Activated naive CD4-positive, alpha-beta T cell treated with anti-CD3 and anti-CD28 coated beads, Interleukin-2, amount 50 U/mL, for 72 hours (primary cell): ENCODE measurements at regions not wholly inside any gene's neighbourhood (a gene's known extent, or its start where the extent isn't known, plus 50 kb on each side); places are given as distances from the start of the nearest gene placed in this dataset.

Experiments used
- ATAC-seq, 2 donors: fragments of 150-1000 bp; cut with Tn5 transposase; 2 replicates each; pipeline ENCODE4 v1.10.0; 2021; ENCODE audit warnings: mild to moderate bottlenecking in 2 of 2, moderate library complexity in 2 of 2
- DNase-seq, 2 donors: peaks; one replicate each; pipeline ENCODE4 v3.0.0; 2021 to 2022; ENCODE audit warnings: low spot score in 2 of 2
- H3K27ac Mint-ChIP-seq, 2 donors: one replicate each; pipeline ENCODE4 v1.8.0; 2022; ENCODE audit warnings: mild to moderate bottlenecking in 2 of 2, mixed read lengths in 2 of 2
- H3K36me3 Mint-ChIP-seq, 2 donors: one replicate each; pipeline ENCODE4 v1.8.0; 2022; ENCODE audit warnings: mixed read lengths in 2 of 2
- H3K9me3 Mint-ChIP-seq, 2 donors: one replicate each; pipeline ENCODE4 v1.8.0; 2022; ENCODE audit warnings: mixed read lengths in 2 of 2

GRCh38 chr20:24261351-24261750 is 208.1 kb upstream of the SYNDIG1 start:
- no peak overlapping the region for H3K27ac Mint-ChIP-seq
- DNase-seq (no peak), ATAC-seq (no peak)
- no peaks in the 10 kb centered on the region for H3K9me3 Mint-ChIP-seq
- no peaks in the 10 kb centered on the region for H3K36me3 Mint-ChIP-seq

GRCh38 chr20:24257171-24257570 is 212.3 kb upstream of the SYNDIG1 start:
- DNase-seq: no peak

GRCh38 chr20:24256307-24256706 is 213.1 kb upstream of the SYNDIG1 start:
- Mint-ChIP-seq H3K9me3 (no peaks in the 10 kb centered on the region), H3K27ac (peak overlapping the region in 1 of 2 donors; percentile 17), H3K36me3 (no peaks in the 10 kb centered on the region)
- ATAC-seq: no peak
- no peak for DNase-seq

More at GRCh38 chr20:24257171-24257570, 212.3 kb upstream of the SYNDIG1 start:
- no peak for ATAC-seq
- H3K9me3 Mint-ChIP-seq: no peaks in the 10 kb centered on the region
- no peak overlapping the region for H3K27ac Mint-ChIP-seq
- H3K36me3 Mint-ChIP-seq: no peaks in the 10 kb centered on the region

DNA sequence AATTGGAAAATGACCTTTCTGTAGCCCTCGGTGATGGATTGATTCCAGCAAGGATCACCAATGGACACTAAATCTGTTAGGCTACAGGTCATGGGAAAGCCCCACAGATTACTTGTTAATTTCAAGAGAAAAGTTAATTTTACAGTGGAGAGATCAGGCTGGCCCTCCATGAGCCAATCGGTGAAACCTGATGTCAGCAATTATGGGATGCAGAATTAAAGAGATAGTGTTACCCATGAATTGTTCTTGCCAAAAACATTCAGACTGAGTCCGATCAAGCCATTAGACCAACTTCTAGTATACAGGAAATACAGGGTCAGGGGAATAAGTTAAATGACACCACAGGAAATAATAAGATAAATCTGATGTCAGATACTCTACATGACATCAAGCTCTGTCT is 214.9 kb upstream of the SYNDIG1 start:
- no peak for ATAC-seq
- H3K27ac Mint-ChIP-seq: no peak overlapping the region
- no peaks in the 10 kb centered on the region for H3K36me3 Mint-ChIP-seq
- no peak for DNase-seq
- H3K9me3 Mint-ChIP-seq: no peaks in the 10 kb centered on the region

DNA sequence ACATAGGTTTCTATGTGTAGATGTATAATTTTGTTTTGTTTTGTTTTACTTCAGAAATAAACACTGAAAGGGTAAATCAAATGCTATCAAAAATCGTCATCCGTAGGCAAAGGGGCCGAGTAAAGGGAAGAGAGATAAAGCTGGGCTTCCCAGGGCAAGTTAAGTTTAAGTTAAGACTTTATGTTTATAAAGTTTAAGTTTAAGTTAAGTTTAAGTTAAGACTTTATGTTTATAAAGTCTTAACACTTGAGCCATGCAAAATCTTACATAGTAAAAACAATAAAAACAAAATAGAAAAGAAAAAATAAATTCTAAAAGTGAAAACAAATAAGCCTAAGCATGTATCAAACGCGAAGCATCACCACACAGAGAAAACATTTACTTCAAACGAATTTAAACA is 216.1 kb upstream of the SYNDIG1 start:
- ATAC-seq: no peak

GRCh38 chr20:24245094-24245493 is 224.3 kb upstream of the SYNDIG1 start:
- no peak for DNase-seq
- no peak for ATAC-seq
- no peak overlapping the region for H3K27ac Mint-ChIP-seq
- no peaks in the 10 kb centered on the region for H3K36me3 Mint-ChIP-seq
- peaks cover 0 to 8% of the 10 kb centered on the region in 2 donors for H3K9me3 Mint-ChIP-seq

More for the DNA sequence above, 216.1 kb upstream of the SYNDIG1 start:
- no peaks in the 10 kb centered on the region for H3K36me3 Mint-ChIP-seq
- no peak for DNase-seq
- no peaks in the 10 kb centered on the region for H3K9me3 Mint-ChIP-seq
- no peak overlapping the region for H3K27ac Mint-ChIP-seq

- no peak overlapping the region for H3K27ac Mint-ChIP-seq
- no peak for DNase-seq
- H3K9me3 Mint-ChIP-seq: peaks cover 0 to 4% of the 10 kb centered on the region in 2 donors
Observed at GRCh38 chr20:24242763-24243162, 226.7 kb upstream of the SYNDIG1 start.

DNA sequence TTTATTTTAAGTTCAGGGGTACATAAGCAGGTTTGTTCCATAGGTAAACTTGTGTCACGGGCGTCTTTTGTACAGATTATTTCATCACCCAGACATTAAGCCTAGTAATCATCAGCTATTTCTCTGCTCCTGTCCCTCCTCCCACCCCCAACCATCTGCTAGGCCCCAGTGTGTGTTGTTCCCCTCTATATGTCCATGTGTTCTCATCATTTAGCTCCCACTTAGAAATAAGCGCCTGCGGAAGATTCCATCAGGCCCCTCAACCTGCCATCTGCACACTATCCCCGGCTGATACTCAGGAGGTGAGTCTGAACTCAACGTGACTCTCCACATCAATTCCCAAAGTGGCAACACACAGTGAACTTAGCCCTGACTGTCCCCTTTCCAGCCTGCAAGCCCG is 228.0 kb upstream of the SYNDIG1 start:
- H3K36me3 Mint-ChIP-seq: no peaks in the 10 kb centered on the region
- H3K9me3 Mint-ChIP-seq: no peaks in the 10 kb centered on the region
- no peak for DNase-seq
- no peak for ATAC-seq
- H3K27ac Mint-ChIP-seq: no peak overlapping the region

More at GRCh38 chr20:24242763-24243162, 226.7 kb upstream of the SYNDIG1 start:
- no peaks in the 10 kb centered on the region for H3K36me3 Mint-ChIP-seq
- ATAC-seq: no peak

DNA sequence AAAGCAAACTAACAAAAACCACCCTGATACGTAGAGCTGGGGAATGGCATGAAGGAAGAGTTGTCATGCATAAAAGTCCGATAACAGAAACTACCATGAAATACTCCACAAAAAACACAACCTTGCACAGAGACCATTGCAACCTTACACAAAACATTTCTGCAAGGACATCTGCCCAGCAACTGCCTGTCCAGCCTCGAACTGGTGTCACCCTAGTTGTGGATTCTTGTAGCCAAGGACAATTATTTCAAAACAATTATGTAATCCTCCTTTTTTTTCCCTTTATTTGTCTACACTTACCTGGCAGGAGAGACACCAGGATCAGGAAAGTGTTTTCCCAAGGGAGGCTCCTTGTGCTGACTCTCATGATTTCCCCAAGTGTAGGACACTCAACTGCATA is 232.5 kb upstream of the SYNDIG1 start:
- H3K9me3 Mint-ChIP-seq: no peaks in the 10 kb centered on the region
- ATAC-seq (no peak), DNase-seq (no peak)
- H3K36me3 Mint-ChIP-seq: no peaks in the 10 kb centered on the region
- H3K27ac Mint-ChIP-seq: no peak overlapping the region

GRCh38 chr20:24236201-24236600 is 233.2 kb upstream of the SYNDIG1 start:
- no peak overlapping the region for H3K27ac Mint-ChIP-seq
- no peaks in the 10 kb centered on the region for H3K36me3 Mint-ChIP-seq
- H3K9me3 Mint-ChIP-seq: no peaks in the 10 kb centered on the region
- no peak for DNase-seq
- no peak for ATAC-seq

- H3K27ac Mint-ChIP-seq: no peak overlapping the region
- ATAC-seq (no peak), DNase-seq (no peak)
- H3K9me3 Mint-ChIP-seq: no peaks in the 10 kb centered on the region
- H3K36me3 Mint-ChIP-seq: no peaks in the 10 kb centered on the region
Observed at GRCh38 chr20:24235296-24236175, 233.9 kb upstream of the SYNDIG1 start.

- no peak overlapping the region for H3K27ac Mint-ChIP-seq
- H3K9me3 Mint-ChIP-seq: no peaks in the 10 kb centered on the region
- H3K36me3 Mint-ChIP-seq: no peaks in the 10 kb centered on the region
- DNase-seq: no peak
- no peak for ATAC-seq
Observed at GRCh38 chr20:24227600-24227999, 239.0 kb upstream of the GGTLC1 start.

GRCh38 chr20:24212494-24212893 is 223.9 kb upstream of the GGTLC1 start:
- ATAC-seq: no peak
- Mint-ChIP-seq H3K27ac (no peak overlapping the region), H3K9me3 (peaks cover 17 to 21% of the 10 kb centered on the region in 2 donors), H3K36me3 (peaks cover 4 to 5% of the 10 kb centered on the region in 2 donors)
- no peak for DNase-seq

DNA sequence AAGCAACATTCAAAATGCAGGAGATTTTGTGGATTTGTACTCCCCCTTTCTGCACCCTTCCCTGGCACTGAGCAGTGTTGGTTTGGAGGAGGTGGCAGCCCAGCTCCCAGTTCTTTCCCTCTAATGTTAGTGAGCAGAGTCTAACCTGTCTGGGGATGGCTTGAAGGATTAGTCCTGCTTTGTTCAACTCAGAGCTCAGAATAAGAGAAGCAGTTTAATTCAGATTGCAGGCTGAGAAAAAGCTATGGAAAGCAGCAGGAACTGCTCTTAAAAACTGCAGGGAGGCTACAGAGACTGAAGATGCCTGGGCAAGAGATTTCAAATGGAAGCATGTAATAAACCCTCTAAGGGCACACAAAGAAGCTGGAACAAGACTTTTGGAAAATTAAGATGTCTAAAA is 223.4 kb upstream of the GGTLC1 start:
- peaks cover 15 to 17% of the 10 kb centered on the region in 2 donors for H3K9me3 Mint-ChIP-seq
- ATAC-seq: no peak
- no peak for DNase-seq
- H3K36me3 Mint-ChIP-seq: peaks cover 4 to 5% of the 10 kb centered on the region in 2 donors
- H3K27ac Mint-ChIP-seq: no peak overlapping the region

DNA sequence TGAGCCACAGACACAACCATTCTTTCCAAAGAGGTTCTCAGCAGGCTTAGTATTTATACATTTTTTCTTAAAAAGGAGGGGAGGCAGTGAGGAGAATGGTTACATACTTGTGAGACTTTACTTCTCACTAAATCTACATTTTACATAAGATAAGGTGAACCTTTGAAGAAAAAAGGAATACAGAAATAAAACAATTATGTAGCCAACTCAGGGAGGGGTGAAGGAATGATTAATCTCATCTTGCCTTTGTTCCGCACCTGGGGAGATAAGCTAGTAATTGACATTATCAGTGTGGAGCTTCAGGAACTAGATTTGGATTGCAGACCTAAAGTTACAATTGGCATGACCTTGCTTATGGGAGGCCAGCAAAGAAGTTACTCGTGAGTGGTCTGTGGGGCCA is 221.8 kb upstream of the GGTLC1 start:
- Mint-ChIP-seq H3K36me3 (peaks cover 4 to 5% of the 10 kb centered on the region in 2 donors), H3K27ac (no peak overlapping the region), H3K9me3 (peaks cover 11 to 13% of the 10 kb centered on the region in 2 donors)
- DNase-seq (no peak), ATAC-seq (no peak)

GRCh38 chr20:24208652-24209051 is 220.1 kb upstream of the GGTLC1 start:
- peaks cover 4 to 5% of the 10 kb centered on the region in 2 donors for H3K36me3 Mint-ChIP-seq
- DNase-seq (no peak), ATAC-seq (no peak)
- no peak overlapping the region for H3K27ac Mint-ChIP-seq
- peaks cover 11 to 13% of the 10 kb centered on the region in 2 donors for H3K9me3 Mint-ChIP-seq

DNA sequence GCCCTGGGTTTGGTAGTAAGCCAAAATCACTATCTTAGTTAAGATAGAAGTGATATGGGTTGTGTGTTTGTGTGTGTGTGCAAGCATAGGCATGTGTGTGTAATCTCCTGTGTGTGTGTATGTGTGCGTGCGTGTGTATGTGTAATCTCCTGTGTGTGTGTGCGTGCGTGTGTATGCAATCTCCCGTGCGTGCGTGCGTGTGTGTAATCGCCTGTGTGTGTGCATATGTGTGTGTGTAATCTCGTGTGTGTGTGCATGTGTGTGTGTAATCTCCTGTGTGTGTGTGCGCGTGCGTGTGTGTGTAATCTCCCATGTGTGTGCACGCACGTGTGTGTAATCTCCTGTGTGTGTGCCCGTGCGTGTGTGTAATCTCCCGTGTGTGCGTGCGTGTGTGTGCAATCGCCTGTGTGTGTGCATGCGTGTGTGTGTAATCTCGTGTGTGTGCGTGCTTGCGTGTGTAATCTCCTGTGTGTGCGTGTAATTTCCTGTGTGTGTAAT is 219.3 kb upstream of the GGTLC1 start:
- ATAC-seq (no peak), DNase-seq (no peak)
- Mint-ChIP-seq H3K9me3 (peaks cover 11 to 13% of the 10 kb centered on the region in 2 donors), H3K36me3 (peaks cover 4 to 5% of the 10 kb centered on the region in 2 donors), H3K27ac (no peak overlapping the region)

GRCh38 chr20:24206995-24207394 is 218.4 kb upstream of the GGTLC1 start:
- Mint-ChIP-seq H3K9me3 (peaks cover 11 to 13% of the 10 kb centered on the region in 2 donors), H3K36me3 (peaks cover 4 to 5% of the 10 kb centered on the region in 2 donors), H3K27ac (no peak overlapping the region)
- DNase-seq (no peak), ATAC-seq (no peak)
